GM18867 (cell line): ENCODE measurements at regions not wholly inside any gene's neighbourhood (a gene's known extent, or its start where the extent isn't known, plus 50 kb on each side); places are given as distances from the start of the nearest gene placed in this dataset.
"Not testable (repeated sequence)": the region's sequence is repeated elsewhere in the genome, so short reads cannot be mapped to it uniquely, and the experiment has no call there.

Experiments
- ATAC-seq: cut with Tn5 transposase; IDR thresholded peaks from one replicate; pipeline ENCODE4 v1.9.1; 2021; ENCODE audit warnings: mild to moderate bottlenecking, moderate library complexity; ENCODE audit not compliant: unreplicated experiment

DNA sequence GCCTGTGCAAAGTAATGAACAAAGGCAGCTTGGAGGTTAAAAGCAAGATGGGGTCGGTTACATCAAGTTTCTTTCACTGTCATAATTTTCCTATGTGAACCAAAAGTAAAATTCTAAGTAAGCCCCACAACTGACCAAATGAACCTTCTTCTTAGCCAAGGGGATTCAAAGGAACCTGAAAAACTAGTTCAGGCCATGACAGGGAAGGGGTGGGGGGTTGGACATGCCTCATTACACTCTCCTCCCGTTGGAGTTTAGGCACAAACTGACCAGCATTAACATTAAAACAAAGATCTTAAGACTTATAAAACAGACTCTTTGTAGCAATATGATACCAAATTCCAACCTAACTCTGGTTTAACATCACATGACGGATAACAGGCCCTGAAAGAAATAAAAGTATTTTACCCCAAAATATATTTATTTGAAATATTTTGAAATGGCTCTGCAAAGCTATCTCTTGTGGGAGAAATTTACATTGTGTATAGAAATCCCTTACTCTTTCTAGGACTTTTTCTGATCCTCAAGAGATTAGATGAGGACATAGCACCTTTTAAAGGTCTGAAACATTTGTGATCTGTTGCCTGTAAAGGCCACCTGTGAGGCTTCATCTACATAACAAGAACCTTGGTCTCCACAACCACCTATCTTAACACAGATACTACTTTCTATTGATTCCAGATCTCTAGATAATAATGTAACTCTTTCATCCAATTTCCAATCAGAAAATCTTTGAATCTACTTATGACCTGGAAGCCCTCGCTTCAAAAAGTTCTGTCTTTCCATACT, 1829.0 kb upstream of the MIR17HG start:
- ATAC-seq: no peak

GRCh38 chr13:89520468-89520867, 1827.0 kb upstream of the MIR17HG start:
- no peak for ATAC-seq

DNA sequence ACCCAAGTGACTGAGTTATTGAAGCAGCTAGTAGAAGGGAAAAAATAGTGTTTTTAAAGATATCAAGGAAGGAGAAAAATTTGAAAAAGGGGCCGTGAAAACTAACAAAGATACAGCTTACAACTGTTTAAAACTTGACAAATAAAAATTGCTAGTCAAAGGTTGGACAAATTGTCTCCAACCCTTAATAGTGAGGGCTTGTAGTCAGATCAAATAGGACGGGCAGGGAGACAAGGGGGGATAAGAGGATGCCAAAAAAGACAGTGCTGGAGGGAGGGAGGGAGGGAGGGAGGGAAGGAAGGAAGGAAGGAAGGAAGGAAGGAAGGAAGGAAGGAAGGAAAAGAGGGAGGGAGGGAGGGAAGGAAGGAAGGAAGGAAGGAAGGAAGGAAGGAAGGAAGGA, 1825.8 kb upstream of the MIR17HG start:
- ATAC-seq: not testable (repeated sequence)

DNA sequence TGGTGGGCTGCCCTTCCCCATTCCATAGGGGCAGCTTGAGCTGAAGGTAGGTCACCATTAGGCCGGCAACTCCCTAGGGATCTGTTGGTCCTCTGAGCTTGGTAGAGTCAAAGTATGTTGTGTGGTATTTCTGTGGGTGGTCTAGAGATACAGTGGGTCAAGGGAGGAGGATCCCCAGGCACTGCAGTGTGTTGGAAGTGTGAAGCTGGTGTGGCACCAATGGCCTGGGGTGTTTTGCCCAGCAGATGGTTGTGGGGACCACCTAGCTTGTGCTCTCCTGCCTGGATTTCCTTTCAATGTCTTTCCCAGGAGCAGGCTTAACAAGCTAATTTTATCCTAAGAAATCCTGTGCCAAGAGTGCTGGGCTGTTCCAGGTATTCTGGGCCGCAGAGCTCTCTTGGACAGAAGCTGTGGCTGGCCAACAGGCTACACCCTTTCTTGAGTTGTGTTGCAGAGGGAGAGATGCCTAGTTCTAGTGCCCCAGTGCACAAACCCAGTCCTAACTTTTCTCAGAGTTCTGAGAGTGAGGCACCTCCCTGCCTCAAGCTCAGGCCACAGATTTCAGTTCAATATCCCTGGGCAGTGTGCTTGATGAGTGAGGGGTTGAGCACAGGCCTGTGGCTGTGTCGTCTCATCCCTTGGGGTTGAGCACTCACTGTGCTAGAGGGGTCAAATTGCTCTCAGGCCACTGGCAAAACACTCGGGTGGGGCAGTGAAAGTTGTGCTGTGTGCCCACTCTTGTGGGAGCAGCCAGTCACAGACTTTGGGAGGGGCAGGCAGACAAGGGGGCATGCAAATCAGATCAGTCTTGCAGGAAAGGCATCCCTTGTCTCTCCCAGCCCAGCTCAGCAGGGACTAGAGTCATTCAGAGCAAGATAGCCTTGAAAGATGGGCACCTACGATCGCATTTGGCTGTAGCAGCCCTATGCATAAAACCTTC, 1806.1 kb upstream of the MIR17HG start:
- ATAC-seq: no peak

GRCh38 chr13:89550938-89551337, 1796.5 kb upstream of the MIR17HG start:
- ATAC-seq: no peak

DNA sequence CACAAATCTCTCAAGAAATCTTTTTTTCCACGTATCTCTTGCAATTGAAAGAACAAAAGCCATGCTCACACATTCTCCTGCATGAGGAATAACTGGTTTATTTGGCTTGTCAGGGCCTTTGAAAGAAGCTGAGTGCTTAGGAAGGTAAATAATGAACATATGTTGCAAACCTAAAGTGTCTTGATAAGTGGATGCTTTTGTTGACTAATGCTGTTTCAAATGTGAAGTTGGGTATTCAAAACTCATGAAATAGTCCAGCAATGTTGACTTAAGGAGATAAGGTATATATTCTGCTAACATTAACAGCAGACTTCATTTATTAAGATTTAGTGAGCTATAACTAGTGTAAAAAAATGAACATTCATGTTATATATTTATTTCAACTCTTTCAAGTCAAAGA, 1792.7 kb upstream of the MIR17HG start:
- ATAC-seq: no peak

DNA sequence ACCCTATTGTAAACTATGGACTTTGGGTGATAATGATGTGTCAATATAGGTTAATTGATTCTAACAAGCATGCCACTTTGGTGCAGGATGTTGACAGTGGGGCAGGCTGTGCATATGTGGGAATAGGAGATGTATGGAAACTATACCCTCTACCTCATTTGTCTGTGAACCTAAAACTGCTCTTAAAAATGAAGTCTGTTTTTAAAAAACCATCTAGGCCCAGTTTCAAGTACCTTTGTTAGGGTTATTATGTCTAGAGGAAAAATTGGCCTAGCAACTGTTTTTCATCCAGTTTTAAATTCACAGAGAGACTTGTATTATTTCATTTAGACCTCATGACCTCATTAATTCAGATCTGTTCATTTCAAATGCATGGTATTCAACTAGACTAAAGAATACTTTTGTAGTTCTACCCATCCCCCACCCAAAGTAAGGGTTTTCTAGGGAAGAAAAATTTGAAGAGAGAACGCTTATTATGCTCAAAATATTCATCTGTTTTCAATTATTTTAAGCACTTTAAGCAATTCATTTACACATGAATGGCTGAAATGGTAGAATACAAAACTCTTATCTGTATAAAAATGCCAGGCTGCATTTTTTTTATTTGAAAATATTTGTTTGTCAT, 1781.9 kb upstream of the MIR17HG start:
- ATAC-seq: no peak

GRCh38 chr13:89567025-89567424, 1780.5 kb upstream of the MIR17HG start:
- no peak for ATAC-seq

DNA sequence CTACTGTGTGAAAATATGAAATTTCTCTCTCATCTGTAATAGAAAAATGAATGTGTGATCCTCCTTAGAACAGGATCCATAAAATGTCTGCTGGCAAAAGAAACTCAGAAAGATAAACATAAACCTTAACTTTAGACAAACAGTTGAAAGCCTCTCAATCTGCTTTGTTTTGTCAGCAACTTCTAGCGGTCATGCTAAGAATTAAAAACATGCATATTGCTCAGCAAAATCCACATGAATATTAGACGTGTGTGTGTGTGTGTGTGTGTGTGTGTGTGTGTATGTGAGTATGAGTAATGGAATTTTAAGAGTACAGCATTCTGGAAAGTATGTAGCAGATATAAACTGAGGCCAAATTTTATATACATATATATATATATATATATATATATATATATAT, 1779.2 kb upstream of the MIR17HG start:
- ATAC-seq: no peak

- ATAC-seq: no peak
These were observed 1778.7 kb upstream of the MIR17HG start for GRCh38 chr13:89568746-89569145.

GRCh38 chr13:89571676-89572075, 1775.8 kb upstream of the MIR17HG start:
- no peak for ATAC-seq

DNA sequence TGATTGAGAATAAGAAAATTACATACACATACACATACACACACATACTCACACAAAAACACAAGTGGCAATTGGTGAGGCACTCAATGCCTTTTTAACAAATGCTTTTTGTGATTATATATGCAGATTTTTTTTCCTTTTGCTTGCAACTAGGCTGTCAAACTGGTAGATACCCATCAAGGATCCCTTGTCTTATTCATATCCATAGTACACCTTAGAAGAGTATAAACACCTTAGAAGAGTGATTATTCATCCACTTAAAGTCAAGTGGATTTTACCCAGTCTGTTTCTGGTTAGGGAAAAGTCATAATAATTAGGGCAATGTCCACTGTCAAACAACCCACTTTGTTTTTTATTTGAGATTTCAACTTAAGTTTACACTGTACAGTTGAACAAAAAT, 1773.4 kb upstream of the MIR17HG start:
- no peak for ATAC-seq

- no peak for ATAC-seq
These were observed 1770.2 kb upstream of the MIR17HG start for GRCh38 chr13:89577301-89577700.

DNA sequence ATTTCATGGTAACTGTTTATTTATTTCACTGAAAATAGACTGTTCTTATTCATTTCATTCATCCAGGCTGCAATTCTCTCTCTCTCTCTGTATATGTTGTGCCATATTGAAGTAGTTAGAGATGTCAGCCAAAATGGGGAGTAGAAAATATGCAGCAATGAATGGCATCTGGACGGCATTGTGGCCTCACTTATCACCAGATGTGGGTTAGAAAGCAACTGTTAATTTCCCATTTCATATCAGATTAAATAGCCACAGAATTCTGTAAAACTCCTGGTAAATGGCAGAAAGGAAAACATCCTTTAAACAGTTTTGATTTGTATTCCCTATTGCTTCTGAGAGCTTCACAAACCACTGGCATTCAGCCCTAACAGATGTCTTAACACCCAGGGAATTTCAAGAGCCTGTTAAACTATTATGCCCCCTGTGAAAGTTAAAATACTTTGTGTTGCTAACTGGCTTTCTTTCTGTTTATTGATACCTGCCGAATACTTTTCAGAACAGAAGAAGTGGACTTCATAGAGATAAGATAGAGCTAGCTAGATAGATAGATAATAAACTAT, 1763.3 kb upstream of the MIR17HG start:
- no peak for ATAC-seq

DNA sequence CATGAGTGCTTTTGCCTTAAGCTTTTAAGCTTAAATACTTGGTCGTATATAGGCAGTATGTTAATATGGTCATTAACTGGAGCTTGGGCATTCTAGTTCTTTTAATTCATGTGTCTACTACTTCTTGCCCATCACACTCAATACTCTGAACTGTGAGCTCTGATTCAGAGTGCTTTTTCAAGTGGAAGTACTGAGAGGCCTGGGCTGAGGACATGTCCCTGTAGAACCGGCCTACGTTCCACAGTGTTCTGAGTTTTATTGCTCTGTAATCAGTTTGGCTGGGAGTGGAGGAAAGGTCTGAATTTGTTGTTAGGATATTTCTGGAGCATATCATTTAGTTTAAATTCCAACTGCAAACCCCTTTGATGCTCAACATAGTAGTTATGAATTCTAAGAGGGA, 1744.8 kb upstream of the MIR17HG start:
- ATAC-seq: no peak

DNA sequence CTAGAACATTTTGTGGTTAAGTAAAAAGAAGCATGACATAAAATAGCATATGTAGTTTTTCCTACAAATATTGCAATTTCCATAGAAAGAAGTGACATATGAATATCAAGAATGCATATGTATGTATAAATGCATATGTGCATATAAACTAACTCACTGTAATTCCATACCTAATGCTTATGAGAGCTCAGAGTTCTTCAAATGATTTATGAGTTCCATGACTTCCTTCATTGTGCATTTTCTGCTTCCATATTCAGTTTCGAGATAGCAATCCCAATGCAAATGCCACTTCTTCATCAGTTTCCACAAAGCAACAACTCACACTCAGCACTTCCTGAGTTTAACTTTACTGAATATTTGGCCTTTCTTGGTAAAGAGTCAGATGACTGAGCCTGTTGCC, 1744.3 kb upstream of the MIR17HG start:
- ATAC-seq: no peak

- no peak for ATAC-seq
These were observed 1738.2 kb upstream of the MIR17HG start for GRCh38 chr13:89609318-89609717.

DNA sequence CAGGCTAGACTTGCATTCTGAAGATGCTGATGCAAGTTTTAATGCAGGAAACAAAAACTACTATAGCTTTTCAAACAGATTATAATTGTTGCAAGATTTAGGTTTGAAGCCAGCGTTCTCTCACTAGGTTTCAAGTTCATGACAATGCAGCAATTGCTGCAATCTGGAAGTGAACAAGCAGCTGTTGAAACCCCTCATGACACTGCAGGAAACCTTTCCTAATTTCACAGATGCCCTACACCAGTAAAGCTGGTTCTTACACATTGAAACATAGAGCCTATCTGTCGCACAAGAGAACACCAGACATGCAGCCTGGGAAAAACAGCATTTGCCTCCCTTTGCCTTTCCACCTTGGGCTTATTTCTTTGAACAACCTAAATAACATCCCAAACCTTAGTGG, 1737.2 kb upstream of the MIR17HG start:
- no peak for ATAC-seq

- ATAC-seq: no peak
These were observed 1736.6 kb upstream of the MIR17HG start for GRCh38 chr13:89610881-89611280.

GRCh38 chr13:89627996-89628395, 1719.5 kb upstream of the MIR17HG start:
- ATAC-seq: no peak

DNA sequence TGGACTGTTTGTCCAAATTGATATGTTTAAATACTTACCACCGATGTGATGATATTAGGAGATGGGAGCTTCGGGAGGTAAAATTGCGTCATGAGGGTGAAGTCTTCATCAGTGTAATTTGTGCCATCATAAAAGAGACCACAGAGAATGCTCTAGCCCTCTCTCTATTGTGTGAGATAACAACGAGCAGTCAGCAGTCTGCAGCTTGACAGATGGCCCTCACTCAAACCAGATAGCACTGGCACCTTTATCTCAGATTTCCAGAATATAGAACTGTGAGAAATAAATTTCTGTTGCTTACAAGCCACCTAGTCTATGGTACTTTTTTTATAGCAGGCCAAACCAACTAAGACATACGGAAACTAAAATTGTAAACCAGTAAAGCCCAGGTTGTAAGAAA, 1718.9 kb upstream of the MIR17HG start:
- ATAC-seq: no peak
